Neural cell (in vitro differentiated cells): ENCODE measurements at regions not wholly inside any gene's neighbourhood (a gene's known extent, or its start where the extent isn't known, plus 50 kb on each side); places are given as distances from the start of the nearest gene placed in this dataset.

Source experiments
- H2AFZ ChIP-seq: fragments of 200-600, 300-800 bp; sonication (generic), shearing (Covaris generic); 2 replicates; pipeline ENCODE4 v1.6.0; 2014; ENCODE audit warnings: low read depth, mild to moderate bottlenecking, antibody characterized with exemption, low read length, moderate library complexity
- H3F3A ChIP-seq: fragments of 200-600 bp; shearing (Covaris generic); 2 replicates; pipeline ENCODE4 v1.6.1; 2016; ENCODE audit warnings: mild to moderate bottlenecking, moderate library complexity, mixed read lengths, antibody characterized with exemption, low read length; ENCODE audit not compliant: insufficient read depth, poor library complexity, severe bottlenecking
- H3K27ac ChIP-seq: fragments of 200-600, 300-800 bp; sonication (generic), shearing (Covaris generic); 2 replicates; pipeline ENCODE4 v1.5.1; 2014; ENCODE audit warnings: mild to moderate bottlenecking, low read length, moderate library complexity
- H3K27me3 ChIP-seq: fragments of 300-800, 200-600 bp; sonication (generic), shearing (Covaris generic); 2 replicates; pipeline ENCODE4 v1.6.0; 2014; ENCODE audit warnings: mild to moderate bottlenecking, low read depth, low read length, moderate library complexity; ENCODE audit not compliant: insufficient read depth
- H3K36me3 ChIP-seq: fragments of 300-800, 200-600 bp; sonication (generic), shearing (Covaris generic); 2 replicates; pipeline ENCODE4 v1.5.1; 2014; ENCODE audit warnings: mild to moderate bottlenecking, antibody characterized with exemption, low read length, moderate library complexity; ENCODE audit not compliant: insufficient read depth
- H3K4me2 ChIP-seq: fragments of 300-800, 200-600 bp; sonication (generic), shearing (Covaris generic); 2 replicates; pipeline ENCODE4 v1.6.0; 2014; ENCODE audit warnings: mild to moderate bottlenecking, low read length
- H3K4me3 ChIP-seq: fragments of 300-800, 200-600 bp; sonication (generic), shearing (Covaris generic); 2 replicates; pipeline ENCODE4 v1.5.1; 2014; ENCODE audit warnings: mild to moderate bottlenecking, low read length, moderate library complexity
- H3K79me2 ChIP-seq: fragments of 200-600 bp; shearing (Covaris generic); replicated peaks from 2 replicates; pipeline ENCODE4 v1.6.0; 2014; ENCODE audit warnings: mild to moderate bottlenecking, low read length, moderate library complexity; ENCODE audit not compliant: insufficient read depth
- H3K9ac ChIP-seq: fragments of 300-800, 200-600 bp; sonication (generic), shearing (Covaris generic); 2 replicates; pipeline ENCODE4 v1.6.1; 2016; ENCODE audit warnings: mild to moderate bottlenecking, low read length, mixed read lengths
- H3K9me2 ChIP-seq: fragments of 200-600 bp; shearing (Covaris generic); 2 replicates; pipeline ENCODE4 v1.6.1; 2016; ENCODE audit warnings: mild to moderate bottlenecking, low read length, mixed read lengths; ENCODE audit not compliant: insufficient read depth
- H3K9me3 ChIP-seq: fragments of 200-600, 300-800 bp; sonication (generic), shearing (Covaris generic); 2 replicates; pipeline ENCODE4 v1.6.1; 2016; ENCODE audit warnings: mild to moderate bottlenecking, mixed run types, low read length, moderate library complexity, mixed read lengths
- H4K20me1 ChIP-seq: fragments of 200-600 bp; shearing (Covaris generic); 2 replicates; pipeline ENCODE4 v1.6.1; 2016; ENCODE audit warnings: mild to moderate bottlenecking, mixed run types; ENCODE audit not compliant: insufficient read depth
- EP300 ChIP-seq: fragments of 450-650 bp; conservative IDR thresholded peaks from 2 replicates; pipeline ENCODE4 v1.6.1; 2014; ENCODE audit warnings: antibody characterized with exemption, mild to moderate bottlenecking, moderate library complexity; ENCODE audit not compliant: poor library complexity, severe bottlenecking
- EZH2 ChIP-seq: fragments of 200-600, 300-800 bp; shearing (Covaris generic), sonication (generic); IDR thresholded peaks from 2 replicates; pipeline ENCODE4 v1.6.1; 2014; ENCODE audit warnings: antibody characterized with exemption, low read length, borderline replicate concordance, mild to moderate bottlenecking; ENCODE audit not compliant: insufficient read depth, poor library complexity, severe bottlenecking
- MXI1 ChIP-seq: fragments of 450-650 bp; conservative IDR thresholded peaks from 2 replicates; pipeline ENCODE4 v1.6.1; 2014; ENCODE audit warnings: antibody characterized with exemption, mild to moderate bottlenecking; ENCODE audit not compliant: poor library complexity, severe bottlenecking
- POLR2AphosphoS5 ChIP-seq: IDR thresholded peaks from 2 replicates; pipeline ENCODE4 v1.6.1; 2012
- RAD21 ChIP-seq: fragments of 450-650 bp; conservative IDR thresholded peaks from 2 replicates; pipeline ENCODE4 v1.6.1; 2014; ENCODE audit warnings: antibody characterized with exemption, mild to moderate bottlenecking, moderate library complexity
- SMC3 ChIP-seq: fragments of 450-650 bp; conservative IDR thresholded peaks from 2 replicates; pipeline ENCODE4 v1.6.1; 2014; ENCODE audit warnings: antibody characterized with exemption, mild to moderate bottlenecking, moderate library complexity; ENCODE audit not compliant: poor library complexity
- TAF1 ChIP-seq: IDR thresholded peaks from 2 replicates; pipeline ENCODE4 v1.6.1; 2012; ENCODE audit warnings: low read depth
- TF ChIP-seq, protein P1 (sequence below): IDR thresholded peaks from 2 replicates; pipeline ENCODE4 v1.6.1; 2012; ENCODE audit warnings: borderline replicate concordance
- TF ChIP-seq, protein P2 (sequence below): fragments of 450-650 bp; IDR thresholded peaks from 2 replicates; pipeline ENCODE4 v1.5.1; 2014; ENCODE audit warnings: antibody characterized with exemption, mild to moderate bottlenecking, moderate library complexity; ENCODE audit not compliant: poor library complexity, severe bottlenecking

DNA sequence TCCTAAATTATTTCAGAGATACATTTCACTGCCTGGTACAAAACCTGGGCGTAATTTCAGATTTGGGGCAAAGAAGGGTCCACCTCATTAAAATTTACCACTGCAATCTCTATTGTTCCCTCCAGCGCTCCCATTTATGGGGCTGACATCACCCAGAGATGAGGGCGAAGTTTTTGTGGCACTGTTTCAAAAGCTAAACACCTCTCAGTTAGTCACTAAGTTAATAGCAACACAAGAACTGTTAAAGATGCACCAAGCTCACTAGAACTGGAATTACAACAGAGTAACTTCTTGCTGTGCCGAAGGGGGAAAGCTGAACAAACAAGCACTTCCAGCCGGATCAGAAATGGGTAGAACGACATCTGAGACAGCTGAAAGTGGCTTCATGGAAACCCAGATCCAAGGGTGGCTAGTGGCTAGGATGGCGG is 179.4 kb downstream of the GATA3 start:
- Histone ChIP-seq H4K20me1 (no peaks in the 10 kb centered on the region), H3K9ac (no peak overlapping the region), H3K79me2 (no peaks in the 10 kb centered on the region), H3K9me3 (no peaks in the 10 kb centered on the region), H3F3A (no peaks in the 10 kb centered on the region), H3K36me3 (no peaks in the 10 kb centered on the region), H3K9me2 (no peaks in the 10 kb centered on the region), H3K4me2 (no peak overlapping the region), H3K27me3 (no peaks in the 10 kb centered on the region), H2AFZ (no peak overlapping the region), H3K27ac (no peak overlapping the region), H3K4me3 (no peak overlapping the region)
- TF ChIP-seq MXI1: no peak
- TF ChIP-seq RAD21: no peak
- no peak for TF ChIP-seq EZH2
- TF ChIP-seq POLR2AphosphoS5: no peak
- TF ChIP-seq TAF1: no peak

DNA sequence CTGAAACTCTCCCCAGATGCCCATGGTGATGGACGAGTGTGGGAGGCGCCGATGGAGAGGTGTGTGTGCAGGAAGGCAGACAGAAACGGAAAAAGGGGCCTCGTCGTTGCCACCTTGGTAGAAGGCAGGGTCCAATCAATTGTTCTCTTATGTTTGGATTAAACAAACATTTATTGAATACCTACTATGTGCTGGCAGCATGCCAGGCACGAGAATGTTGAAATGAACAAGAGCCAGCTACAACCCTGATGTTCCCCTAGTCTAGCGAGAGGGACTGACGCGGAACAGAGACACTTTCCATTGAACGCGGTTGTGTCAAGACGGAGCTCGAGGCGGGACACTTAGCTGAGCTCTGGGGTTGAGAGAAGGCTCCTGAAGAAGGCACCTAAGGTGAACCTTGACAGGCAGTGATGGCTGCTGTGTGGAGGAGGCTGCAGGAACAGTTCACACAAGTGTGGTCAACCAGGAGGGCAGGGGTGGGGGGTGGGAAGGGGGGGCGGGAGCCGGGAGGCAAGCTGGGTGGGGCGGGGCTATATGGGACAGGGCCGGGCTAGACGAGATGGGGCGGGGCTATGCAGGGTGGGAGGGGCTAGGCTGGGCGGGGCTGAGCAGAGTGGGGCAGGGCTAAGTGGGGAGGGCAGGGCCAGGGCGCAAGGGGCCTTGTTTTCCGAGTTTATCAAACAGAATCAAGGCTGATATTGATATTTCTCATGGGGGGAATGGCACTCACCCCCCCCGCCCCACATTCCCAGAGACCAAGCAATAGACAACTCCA is 181.0 kb downstream of the GATA3 start:
- TF ChIP-seq EP300 (no peak), TAF1 (no peak), POLR2AphosphoS5 (no peak), RAD21 (no peak), MXI1 (no peak), EZH2 (no peak), SMC3 (no peak)
- TF ChIP-seq, protein P1, sequence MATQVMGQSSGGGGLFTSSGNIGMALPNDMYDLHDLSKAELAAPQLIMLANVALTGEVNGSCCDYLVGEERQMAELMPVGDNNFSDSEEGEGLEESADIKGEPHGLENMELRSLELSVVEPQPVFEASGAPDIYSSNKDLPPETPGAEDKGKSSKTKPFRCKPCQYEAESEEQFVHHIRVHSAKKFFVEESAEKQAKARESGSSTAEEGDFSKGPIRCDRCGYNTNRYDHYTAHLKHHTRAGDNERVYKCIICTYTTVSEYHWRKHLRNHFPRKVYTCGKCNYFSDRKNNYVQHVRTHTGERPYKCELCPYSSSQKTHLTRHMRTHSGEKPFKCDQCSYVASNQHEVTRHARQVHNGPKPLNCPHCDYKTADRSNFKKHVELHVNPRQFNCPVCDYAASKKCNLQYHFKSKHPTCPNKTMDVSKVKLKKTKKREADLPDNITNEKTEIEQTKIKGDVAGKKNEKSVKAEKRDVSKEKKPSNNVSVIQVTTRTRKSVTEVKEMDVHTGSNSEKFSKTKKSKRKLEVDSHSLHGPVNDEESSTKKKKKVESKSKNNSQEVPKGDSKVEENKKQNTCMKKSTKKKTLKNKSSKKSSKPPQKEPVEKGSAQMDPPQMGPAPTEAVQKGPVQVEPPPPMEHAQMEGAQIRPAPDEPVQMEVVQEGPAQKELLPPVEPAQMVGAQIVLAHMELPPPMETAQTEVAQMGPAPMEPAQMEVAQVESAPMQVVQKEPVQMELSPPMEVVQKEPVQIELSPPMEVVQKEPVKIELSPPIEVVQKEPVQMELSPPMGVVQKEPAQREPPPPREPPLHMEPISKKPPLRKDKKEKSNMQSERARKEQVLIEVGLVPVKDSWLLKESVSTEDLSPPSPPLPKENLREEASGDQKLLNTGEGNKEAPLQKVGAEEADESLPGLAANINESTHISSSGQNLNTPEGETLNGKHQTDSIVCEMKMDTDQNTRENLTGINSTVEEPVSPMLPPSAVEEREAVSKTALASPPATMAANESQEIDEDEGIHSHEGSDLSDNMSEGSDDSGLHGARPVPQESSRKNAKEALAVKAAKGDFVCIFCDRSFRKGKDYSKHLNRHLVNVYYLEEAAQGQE: no peak
- TF ChIP-seq, protein P2, sequence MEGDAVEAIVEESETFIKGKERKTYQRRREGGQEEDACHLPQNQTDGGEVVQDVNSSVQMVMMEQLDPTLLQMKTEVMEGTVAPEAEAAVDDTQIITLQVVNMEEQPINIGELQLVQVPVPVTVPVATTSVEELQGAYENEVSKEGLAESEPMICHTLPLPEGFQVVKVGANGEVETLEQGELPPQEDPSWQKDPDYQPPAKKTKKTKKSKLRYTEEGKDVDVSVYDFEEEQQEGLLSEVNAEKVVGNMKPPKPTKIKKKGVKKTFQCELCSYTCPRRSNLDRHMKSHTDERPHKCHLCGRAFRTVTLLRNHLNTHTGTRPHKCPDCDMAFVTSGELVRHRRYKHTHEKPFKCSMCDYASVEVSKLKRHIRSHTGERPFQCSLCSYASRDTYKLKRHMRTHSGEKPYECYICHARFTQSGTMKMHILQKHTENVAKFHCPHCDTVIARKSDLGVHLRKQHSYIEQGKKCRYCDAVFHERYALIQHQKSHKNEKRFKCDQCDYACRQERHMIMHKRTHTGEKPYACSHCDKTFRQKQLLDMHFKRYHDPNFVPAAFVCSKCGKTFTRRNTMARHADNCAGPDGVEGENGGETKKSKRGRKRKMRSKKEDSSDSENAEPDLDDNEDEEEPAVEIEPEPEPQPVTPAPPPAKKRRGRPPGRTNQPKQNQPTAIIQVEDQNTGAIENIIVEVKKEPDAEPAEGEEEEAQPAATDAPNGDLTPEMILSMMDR: no peak
- H3K27ac ChIP-seq: no peak overlapping the region
- H3K27me3 ChIP-seq: no peaks in the 10 kb centered on the region
- no peaks in the 10 kb centered on the region for H3K36me3 ChIP-seq
- H2AFZ ChIP-seq: no peak overlapping the region
- H3K79me2 ChIP-seq: no peaks in the 10 kb centered on the region
- H3K9ac ChIP-seq: no peak overlapping the region
- no peak overlapping the region for H3K4me3 ChIP-seq
- H4K20me1 ChIP-seq: no peaks in the 10 kb centered on the region
- no peak overlapping the region for H3K4me2 ChIP-seq
- H3K9me3 ChIP-seq: no peaks in the 10 kb centered on the region
- no peaks in the 10 kb centered on the region for H3K9me2 ChIP-seq
- no peaks in the 10 kb centered on the region for H3F3A ChIP-seq
